Endothelial cell of umbilical vein (primary cell): ENCODE measurements at regions not wholly inside any gene's neighbourhood (a gene's known extent, or its start where the extent isn't known, plus 50 kb on each side); places are given as distances from the start of the nearest gene placed in this dataset.

Experiments
- BruUV-seq: library from RNA; stranded (reverse); fragments of 400-500 nt; replicated peaks from 2 replicates; lab custom pipeline; 2021; lab: Mats Ljungman, UMichigan
- CTCF ChIA-PET: fragments of 300-600, 350-600 bp; sonication (Branson Sonifier 250); formaldehyde crosslinking; loops from one replicate; lab custom pipeline; 2021; ENCODE audit warnings: antibody characterized with exemption, inconsistent platforms; lab: Charles Lee
- POLR2A ChIA-PET: fragments of 300-600, 350-600 bp; sonication (Branson Sonifier 250); formaldehyde crosslinking; loops from one replicate; lab custom pipeline; 2021; ENCODE audit warnings: antibody characterized with exemption, inconsistent platforms; lab: Charles Lee
- DNase-seq: peaks from one replicate; pipeline ENCODE4 v3.0.0-alpha.2; 2011; ENCODE audit warnings: low read depth, low spot score
- FAIRE-seq: peaks from 2 replicates; lab custom pipeline; 2011; peaks lifted over from hg19 to GRCh38; lab: Jason Lieb, UNC
- H2AFZ ChIP-seq: 2 replicates; pipeline ENCODE4 v1.6.0; 2012; ENCODE audit warnings: low read depth, low read length, control low read depth, inconsistent platforms
- H3K27ac ChIP-seq: 2 replicates; pipeline ENCODE4 v1.5.1; 2011; ENCODE audit warnings: low read depth, mild to moderate bottlenecking, control low read depth, low read length, moderate library complexity; ENCODE audit not compliant: insufficient read depth
- H3K27me3 ChIP-seq, 2 experiments: 2 replicates each; pipeline versions ENCODE4 v1.6.0 to v1.6.1; 2011; ENCODE audit warnings: low read length in 2 of 2, mixed read lengths in 1 of 2; ENCODE audit not compliant: control insufficient read depth in 2 of 2, insufficient read depth in 2 of 2
- H3K36me3 ChIP-seq, 2 experiments: 2 replicates in 1 of 2; 3 replicates in 1 of 2; pipeline ENCODE4 v1.5.1; 2011; ENCODE audit warnings: low read length in 2 of 2, mild to moderate bottlenecking in 1 of 2, moderate library complexity in 1 of 2; ENCODE audit not compliant: control insufficient read depth in 2 of 2, insufficient read depth in 2 of 2; ENCODE audit errors: extremely low read depth in 1 of 2
- H3K4me1 ChIP-seq: 3 replicates; pipeline ENCODE4 v1.5.1; 2011; ENCODE audit warnings: mild to moderate bottlenecking, low read length; ENCODE audit not compliant: control insufficient read depth, insufficient read depth; ENCODE audit errors: extremely low read depth
- H3K4me2 ChIP-seq: 2 replicates; pipeline ENCODE4 v1.6.1; 2011; ENCODE audit warnings: low read length, control low read depth, mixed read lengths; ENCODE audit not compliant: insufficient read depth
- H3K4me3 ChIP-seq, 3 experiments: fragments of 200-600 bp in 1 of 3; sonication (generic), shearing (Covaris generic) in 1 of 3; replicated peaks in 1 of 3; 2 replicates each; pipeline ENCODE4 v1.5.1; 2011 to 2016; ENCODE audit warnings: control low read depth in 3 of 3, low read length in 3 of 3, mild to moderate bottlenecking in 2 of 3, inconsistent platforms in 1 of 3, low read depth in 1 of 3, moderate library complexity in 1 of 3; ENCODE audit not compliant: insufficient read depth in 1 of 3
- H3K79me2 ChIP-seq: 2 replicates; pipeline ENCODE4 v1.6.0; 2012; ENCODE audit warnings: low read length, inconsistent platforms; ENCODE audit not compliant: control insufficient read depth, insufficient read depth
- H3K9ac ChIP-seq: replicated peaks from 2 replicates; pipeline ENCODE3; 2011; ENCODE audit warnings: low read length, control low read depth; ENCODE audit not compliant: insufficient read depth; ENCODE audit errors: extremely low read depth
- H3K9me1 ChIP-seq: replicated peaks from 3 replicates; pipeline ENCODE4 v1.6.0; 2011; ENCODE audit warnings: mild to moderate bottlenecking, low read length; ENCODE audit not compliant: control insufficient read depth, insufficient read depth; ENCODE audit errors: extremely low read depth
- H3K9me3 ChIP-seq: replicated peaks from 2 replicates; pipeline ENCODE4 v1.5.1; 2012; ENCODE audit warnings: low read length, inconsistent platforms; ENCODE audit not compliant: control insufficient read depth, insufficient read depth
- H4K20me1 ChIP-seq: replicated peaks from 2 replicates; pipeline ENCODE3; 2011; ENCODE audit warnings: mild to moderate bottlenecking, low read length; ENCODE audit not compliant: control insufficient read depth, insufficient read depth; ENCODE audit errors: extremely low read depth
- EZH2 ChIP-seq: IDR thresholded peaks from 2 replicates; pipeline ENCODE4 v1.6.1; 2012; ENCODE audit warnings: borderline replicate concordance, low read depth, mild to moderate bottlenecking, moderate library complexity, low read length, inconsistent platforms; ENCODE audit not compliant: severe bottlenecking
- FOS ChIP-seq: IDR thresholded peaks from 2 replicates; pipeline ENCODE4 v1.6.1; 2011; ENCODE audit warnings: mild to moderate bottlenecking, low read length, moderate library complexity, borderline replicate concordance; ENCODE audit not compliant: insufficient read depth
- MAX ChIP-seq: IDR thresholded peaks from 2 replicates; pipeline ENCODE4 v1.6.1; 2011; ENCODE audit not compliant: insufficient read depth, insufficient read length
- MYC ChIP-seq: IDR thresholded peaks from one replicate; pipeline ENCODE4 v1.6.1; 2011; ENCODE audit warnings: mild to moderate bottlenecking, low read depth, low read length
- POLR2AphosphoS5 ChIP-seq: IDR thresholded peaks from 2 replicates; pipeline ENCODE4 v1.6.1; 2012; ENCODE audit warnings: low read depth, mild to moderate bottlenecking, control low read depth, low read length, moderate library complexity; ENCODE audit not compliant: insufficient read depth
- dilution Hi-C: fragments of 300-500 bp; cut with MboI; formaldehyde crosslinking; loops from one replicate; pipeline ENCODE4 v1.15.0; 2019; ENCODE audit warnings: low sequenced_read_pairs; ENCODE audit not compliant: extremely low pct_ligation_motif_present
- intact Hi-C: fragments of 100-400 bp; cut with micrococcal nuclease; formaldehyde crosslinking; loops from one replicate; pipeline ENCODE4 v1.10.0; 2022

GRCh38 chr3:147620906-147621305, 211.7 kb downstream of the ZIC1 start:
- Histone ChIP-seq H2AFZ (no peak overlapping the region), H3K4me2 (no peak overlapping the region), H3K9me3 (no peaks in the 10 kb centered on the region), H4K20me1 (no peaks in the 10 kb centered on the region), H3K4me3 (no peak overlapping the region), H3K36me3 (no peaks in the 10 kb centered on the region), H3K79me2 (no peaks in the 10 kb centered on the region), H3K4me1 (no peaks in the 10 kb centered on the region), H3K9ac (no peak overlapping the region), H3K9me1 (no peaks in the 10 kb centered on the region), H3K27me3 (peaks cover 0 to 1% of the 10 kb centered on the region in 2 experiments), H3K27ac (no peak overlapping the region)
- no peak for TF ChIP-seq MYC
- no peak for TF ChIP-seq POLR2AphosphoS5
- intact Hi-C loops (no loop called here), dilution Hi-C loops (no loop called here)
- DNase-seq (no peak), FAIRE-seq (no peak)
- no TSS peak for BruUV-seq
- CTCF ChIA-PET: interaction anchor here (1.2 to 3.1 kb wide), 2 partner anchors 456 to 500 kb away, joined by 4 to 15 read pairs; no protein-coding TSS in a partner anchor
- POLR2A ChIA-PET: no interaction called here

- Histone ChIP-seq H3K4me2 (no peak overlapping the region), H3K9me3 (no peaks in the 10 kb centered on the region), H3K36me3 (no peaks in the 10 kb centered on the region), H3K27ac (no peak overlapping the region), H3K9me1 (no peaks in the 10 kb centered on the region), H2AFZ (no peak overlapping the region), H3K4me1 (no peaks in the 10 kb centered on the region), H3K27me3 (peaks cover 0 to 3% of the 10 kb centered on the region in 2 experiments), H3K4me3 (no peak overlapping the region), H3K9ac (no peak overlapping the region), H3K79me2 (no peaks in the 10 kb centered on the region), H4K20me1 (no peaks in the 10 kb centered on the region)
- no peak for TF ChIP-seq MAX
- no peak for TF ChIP-seq FOS
- no peak for TF ChIP-seq POLR2AphosphoS5
- TF ChIP-seq EZH2: no peak
- no peak for TF ChIP-seq MYC
- ChIA-PET POLR2A (no interaction called here), CTCF (interaction anchor here (0.8 to 1.0 kb wide), 2 partner anchors 48 to 447 kb away, joined by 3 read pairs; no protein-coding TSS in a partner anchor)
- dilution Hi-C loops: no loop called here
- intact Hi-C loops: no loop called here
- no peak for FAIRE-seq
- no TSS peak for BruUV-seq
- no peak for DNase-seq
Measured at GRCh38 chr3:147630921-147631415, 221.8 kb downstream of the ZIC1 start.
